MM.1S (cell line): ENCODE measurements at regions not wholly inside any gene's neighbourhood (a gene's known extent, or its start where the extent isn't known, plus 50 kb on each side); places are given as distances from the start of the nearest gene placed in this dataset.

Source experiments
- EZH2phosphoT487 ChIP-seq: fragments of 300-600 bp; sonication (generic); IDR thresholded peaks from 2 replicates; pipeline ENCODE4 v1.6.1; 2018; ENCODE audit warnings: antibody characterized with exemption, low read length
- TF ChIP-seq, protein P1 (sequence below): fragments of 300-600 bp; sonication (generic); IDR thresholded peaks from 2 replicates; pipeline ENCODE4 v1.5.1; 2016; ENCODE audit warnings: antibody characterized with exemption, low read length, mixed read lengths

GRCh38 chr5:30831605-30832004, 361.9 kb upstream of the CDH6 start:
- TF ChIP-seq, protein P1, sequence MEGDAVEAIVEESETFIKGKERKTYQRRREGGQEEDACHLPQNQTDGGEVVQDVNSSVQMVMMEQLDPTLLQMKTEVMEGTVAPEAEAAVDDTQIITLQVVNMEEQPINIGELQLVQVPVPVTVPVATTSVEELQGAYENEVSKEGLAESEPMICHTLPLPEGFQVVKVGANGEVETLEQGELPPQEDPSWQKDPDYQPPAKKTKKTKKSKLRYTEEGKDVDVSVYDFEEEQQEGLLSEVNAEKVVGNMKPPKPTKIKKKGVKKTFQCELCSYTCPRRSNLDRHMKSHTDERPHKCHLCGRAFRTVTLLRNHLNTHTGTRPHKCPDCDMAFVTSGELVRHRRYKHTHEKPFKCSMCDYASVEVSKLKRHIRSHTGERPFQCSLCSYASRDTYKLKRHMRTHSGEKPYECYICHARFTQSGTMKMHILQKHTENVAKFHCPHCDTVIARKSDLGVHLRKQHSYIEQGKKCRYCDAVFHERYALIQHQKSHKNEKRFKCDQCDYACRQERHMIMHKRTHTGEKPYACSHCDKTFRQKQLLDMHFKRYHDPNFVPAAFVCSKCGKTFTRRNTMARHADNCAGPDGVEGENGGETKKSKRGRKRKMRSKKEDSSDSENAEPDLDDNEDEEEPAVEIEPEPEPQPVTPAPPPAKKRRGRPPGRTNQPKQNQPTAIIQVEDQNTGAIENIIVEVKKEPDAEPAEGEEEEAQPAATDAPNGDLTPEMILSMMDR, result no peak
- no peak for TF ChIP-seq EZH2phosphoT487
